Body of pancreas (tissue), 4 donors: ENCODE measurements at regions not wholly inside any gene's neighbourhood (a gene's known extent, or its start where the extent isn't known, plus 50 kb on each side); places are given as distances from the start of the nearest gene placed in this dataset.

Source experiments
- ATAC-seq: fragments of 150-250 bp; one replicate; pipeline ENCODE4 v1.9.1; 2016
- DNase-seq, 4 donors: peaks; one replicate each; pipeline ENCODE4 v3.0.0-alpha.2; 2019
- H3K27ac ChIP-seq, 4 donors: fragments of 200-600 bp; sonication (generic); 1 replicate in 3 of 4; 2 replicates in 1 of 4; pipeline versions ENCODE4 v1.5.1 to v1.6.1; 2016 to 2019; ENCODE audit warnings: mild to moderate bottlenecking in 1 of 4, mixed read lengths in 1 of 4, moderate library complexity in 1 of 4
- H3K27me3 ChIP-seq, 2 donors: fragments of 200-600 bp; sonication (generic); one replicate each; pipeline ENCODE4 v1.6.0; 2016; ENCODE audit warnings: mild to moderate bottlenecking in 1 of 2
- H3K36me3 ChIP-seq, 2 donors: fragments of 200-600 bp; sonication (generic); replicated peaks in 1 of 2; 2 replicates each; pipeline ENCODE4 v1.5.1; 2016; ENCODE audit warnings: low read depth in 2 of 2; ENCODE audit not compliant: insufficient read depth in 1 of 2
- H3K4me1 ChIP-seq: fragments of 200-600 bp; sonication (generic); one replicate; pipeline ENCODE4 v1.6.0; 2016
- H3K4me3 ChIP-seq, 2 donors: fragments of 200-600 bp; sonication (generic); 1 replicate in 1 of 2; 2 replicates in 1 of 2; pipeline ENCODE4 v1.5.1; 2016 to 2019
- H3K9me3 ChIP-seq, 3 donors: fragments of 200-600 bp; sonication (generic); 1 replicate in 2 of 3; 2 replicates in 1 of 3; pipeline ENCODE4 v1.5.1; 2016
- POLR2A ChIP-seq, 3 donors: fragments of 450-650 bp; IDR thresholded peaks; one replicate each; pipeline ENCODE4 v1.6.1; 2016; ENCODE audit warnings: antibody characterized with exemption in 3 of 3, mild to moderate bottlenecking in 2 of 3
- WGBS, 2 donors: methylation state at CpG; one replicate each; pipeline ENCODE4 v1.1.5; 2017; 5-methylcytosine and 5-hydroxymethylcytosine counted together
- intact Hi-C: fragments of 100-400 bp; cut with DNase I; formaldehyde crosslinking; loops from one replicate; pipeline ENCODE4 v1.15.1; 2023
- TF ChIP-seq, protein P1 (sequence below), 7 experiments: fragments of 450-650 bp in 4 of 7; fragments of 200-600 bp in 3 of 7; sonication (generic) in 3 of 7; IDR thresholded peaks; one replicate each; pipeline ENCODE4 v1.5.1; 2016 to 2019; ENCODE audit warnings: antibody characterized with exemption in 7 of 7

GRCh38 chr2:154532004-154532403, 166.5 kb upstream of the KCNJ3 start:
- intact Hi-C loops = no loop called here
- ATAC-seq (no peak), DNase-seq (no peak)
- Histone ChIP-seq H3K36me3 (no peaks in the 10 kb centered on the region), H3K9me3 (no peaks in the 10 kb centered on the region), H3K4me1 (peaks cover 7% of the 10 kb centered on the region), H3K27ac (no peak overlapping the region), H3K27me3 (no peaks in the 10 kb centered on the region), H3K4me3 (no peak overlapping the region)
- 56 to 57% methylated on average over 3 of the region's 3 CpGs for WGBS, 2 donors
- no peak for TF ChIP-seq POLR2A (IDR thresholded peaks at IDR 0.05)
- TF ChIP-seq, protein P1, sequence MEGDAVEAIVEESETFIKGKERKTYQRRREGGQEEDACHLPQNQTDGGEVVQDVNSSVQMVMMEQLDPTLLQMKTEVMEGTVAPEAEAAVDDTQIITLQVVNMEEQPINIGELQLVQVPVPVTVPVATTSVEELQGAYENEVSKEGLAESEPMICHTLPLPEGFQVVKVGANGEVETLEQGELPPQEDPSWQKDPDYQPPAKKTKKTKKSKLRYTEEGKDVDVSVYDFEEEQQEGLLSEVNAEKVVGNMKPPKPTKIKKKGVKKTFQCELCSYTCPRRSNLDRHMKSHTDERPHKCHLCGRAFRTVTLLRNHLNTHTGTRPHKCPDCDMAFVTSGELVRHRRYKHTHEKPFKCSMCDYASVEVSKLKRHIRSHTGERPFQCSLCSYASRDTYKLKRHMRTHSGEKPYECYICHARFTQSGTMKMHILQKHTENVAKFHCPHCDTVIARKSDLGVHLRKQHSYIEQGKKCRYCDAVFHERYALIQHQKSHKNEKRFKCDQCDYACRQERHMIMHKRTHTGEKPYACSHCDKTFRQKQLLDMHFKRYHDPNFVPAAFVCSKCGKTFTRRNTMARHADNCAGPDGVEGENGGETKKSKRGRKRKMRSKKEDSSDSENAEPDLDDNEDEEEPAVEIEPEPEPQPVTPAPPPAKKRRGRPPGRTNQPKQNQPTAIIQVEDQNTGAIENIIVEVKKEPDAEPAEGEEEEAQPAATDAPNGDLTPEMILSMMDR (IDR thresholded peaks at IDR 0.05) = no peak

- Histone ChIP-seq H3K27ac (no peak overlapping the region), H3K4me3 (no peak overlapping the region), H3K36me3 (no peaks in the 10 kb centered on the region), H3K9me3 (no peaks in the 10 kb centered on the region), H3K4me1 (peaks cover 7% of the 10 kb centered on the region), H3K27me3 (no peaks in the 10 kb centered on the region)
- intact Hi-C loops = no loop called here
- no peak for TF ChIP-seq POLR2A (IDR thresholded peaks at IDR 0.05)
- TF ChIP-seq, protein P1 (IDR thresholded peaks at IDR 0.05) = no peak
- ATAC-seq = no peak
- no peak for DNase-seq
- WGBS, 2 donors = 71 to 75% methylated on average over 2 of the region's 2 CpGs
Measured at GRCh38 chr2:154532763-154533162, 165.7 kb upstream of the KCNJ3 start.

- ATAC-seq (no peak), DNase-seq (no peak)
- TF ChIP-seq, protein P1 (IDR thresholded peaks at IDR 0.05) = no peak
- no peak for TF ChIP-seq POLR2A (IDR thresholded peaks at IDR 0.05)
- 82 to 83% methylated on average over 7 of the region's 7 CpGs for WGBS, 2 donors
- peaks cover 7% of the 10 kb centered on the region for H3K4me1 ChIP-seq
- H3K27ac ChIP-seq = no peak overlapping the region
- no peak overlapping the region for H3K4me3 ChIP-seq
- no peaks in the 10 kb centered on the region for H3K27me3 ChIP-seq
- no peaks in the 10 kb centered on the region for H3K36me3 ChIP-seq
- H3K9me3 ChIP-seq = no peaks in the 10 kb centered on the region
- intact Hi-C loops = no loop called here
Measured at GRCh38 chr2:154533300-154533940, 165.1 kb upstream of the KCNJ3 start.

DNA sequence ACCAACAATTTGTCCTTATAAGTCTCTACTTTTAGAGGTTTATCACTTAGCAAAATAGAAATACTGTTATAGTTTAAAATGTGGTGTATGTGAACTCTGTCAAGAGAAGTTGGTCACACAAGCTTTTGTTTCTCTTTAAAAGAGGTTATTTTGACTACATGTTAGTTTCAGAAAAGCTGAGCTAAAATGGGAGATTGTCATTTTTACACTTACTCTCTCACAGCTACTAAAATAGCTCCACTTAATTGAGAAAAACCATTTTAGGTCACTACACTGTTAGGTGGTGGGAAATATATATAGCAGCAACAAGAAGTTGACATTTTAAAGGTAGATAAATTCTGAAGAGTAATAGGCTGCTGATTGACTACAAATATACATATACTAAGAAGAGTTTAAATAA, 161.5 kb upstream of the KCNJ3 start:
- no peak for TF ChIP-seq POLR2A (IDR thresholded peaks at IDR 0.05)
- TF ChIP-seq, protein P1 (IDR thresholded peaks at IDR 0.05) = no peak
- Histone ChIP-seq H3K36me3 (no peaks in the 10 kb centered on the region), H3K9me3 (no peaks in the 10 kb centered on the region), H3K27ac (no peak overlapping the region), H3K4me3 (no peak overlapping the region), H3K4me1 (peaks cover 2% of the 10 kb centered on the region), H3K27me3 (no peaks in the 10 kb centered on the region)
- intact Hi-C loops = no loop called here
- ATAC-seq (no peak), DNase-seq (no peak)

DNA sequence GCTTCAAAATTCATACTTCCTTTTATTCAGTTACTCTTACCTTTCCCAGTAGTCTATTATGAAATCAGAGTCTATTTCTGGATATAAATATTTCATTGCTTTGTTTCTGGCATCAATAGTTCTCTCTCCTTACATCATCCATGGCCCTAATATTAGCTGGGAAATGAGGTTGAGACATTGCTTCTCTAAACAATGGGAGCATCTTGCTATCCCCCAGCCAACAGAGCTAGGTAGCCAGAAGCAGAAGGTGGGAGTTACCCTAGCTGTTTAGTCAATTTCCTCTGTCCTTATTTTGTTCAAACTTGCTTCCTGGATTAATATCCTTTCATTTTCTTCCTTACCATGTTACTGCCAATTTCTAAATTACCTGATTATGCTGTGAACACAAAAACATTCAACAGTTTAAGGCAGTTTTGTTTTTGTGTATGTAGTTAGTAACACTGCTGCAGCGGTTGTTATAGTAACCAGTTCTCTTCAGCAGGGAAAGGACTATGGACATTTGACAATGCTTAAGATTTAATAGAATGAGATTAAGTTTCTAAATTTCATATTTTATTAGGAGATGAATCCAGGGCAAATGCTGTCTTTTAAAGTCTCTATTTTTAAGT, 160.5 kb upstream of the KCNJ3 start:
- DNase-seq (no peak), ATAC-seq (no peak)
- Histone ChIP-seq H3K9me3 (no peaks in the 10 kb centered on the region), H3K36me3 (no peaks in the 10 kb centered on the region), H3K27ac (no peak overlapping the region), H3K4me1 (no peaks in the 10 kb centered on the region), H3K27me3 (no peaks in the 10 kb centered on the region), H3K4me3 (no peak overlapping the region)
- WGBS, 2 donors = 92 to 100% methylated on average over 1 of the region's 1 CpG
- no peak for TF ChIP-seq POLR2A (IDR thresholded peaks at IDR 0.05)
- TF ChIP-seq, protein P1 (IDR thresholded peaks at IDR 0.05) = no peak
- intact Hi-C loops = no loop called here
